BLaER1 treated with 17β-estradiol and CSF1 and Interleukin-3, amounts not matched to agents 10 nM and 100 nM (cell line): ENCODE measurements at regions not wholly inside any gene's neighbourhood (a gene's known extent, or its start where the extent isn't known, plus 50 kb on each side); places are given as distances from the start of the nearest gene placed in this dataset.

Experiments used
- H3K27ac ChIP-seq, 11 experiments: shearing (Covaris generic); formaldehyde crosslinking; 2 replicates each; pipeline ENCODE4 v1.8.1; 2022
- H3K27me3 ChIP-seq, 11 experiments: shearing (Covaris generic); formaldehyde crosslinking; 2 replicates each; pipeline ENCODE4 v1.8.1; 2022
- H3K36me3 ChIP-seq, 11 experiments: shearing (Covaris generic); formaldehyde crosslinking; 2 replicates each; pipeline ENCODE4 v1.8.1; 2022
- H3K4me1 ChIP-seq, 10 experiments: shearing (Covaris generic); formaldehyde crosslinking; 2 replicates each; pipeline ENCODE4 v1.8.1; 2022
- H3K4me2 ChIP-seq, 11 experiments: shearing (Covaris generic); formaldehyde crosslinking; 2 replicates each; pipeline ENCODE4 v1.8.1; 2022
- H3K4me3 ChIP-seq, 10 experiments: shearing (Covaris generic); formaldehyde crosslinking; 2 replicates each; pipeline ENCODE4 v1.8.1; 2022
- H3K9ac ChIP-seq, 11 experiments: shearing (Covaris generic); formaldehyde crosslinking; 2 replicates each; pipeline ENCODE4 v1.8.1; 2022
- H3K9me3 ChIP-seq, 11 experiments: shearing (Covaris generic); formaldehyde crosslinking; replicated peaks in 1 of 11; 2 replicates each; pipeline ENCODE4 v1.8.1; 2022
- H4K20me1 ChIP-seq, 11 experiments: shearing (Covaris generic); formaldehyde crosslinking; 2 replicates each; pipeline ENCODE4 v1.8.1; 2022
- Cebpa-rat ChIP-seq, 11 experiments: shearing (Covaris generic); IDR thresholded peaks; 2 replicates each; pipeline ENCODE4 v1.8.1; 2022

GRCh38 chr10:89114846-89115625 lies 92.1 kb downstream of the CH25H start:
- no peak for TF ChIP-seq Cebpa-rat (IDR thresholded peaks at IDR 0.05)
- H3K4me3 ChIP-seq = no peak overlapping the region
- H3K27ac ChIP-seq = peak overlapping the region in 2 of 11 experiments; percentile 64 to 66; a peak in 2 of 22 replicates
- peaks cover 0 to 19% (median 5%) of the 10 kb centered on the region in 11 experiments; a peak in 8 of 22 replicates for H3K9me3 ChIP-seq
- no peaks in the 10 kb centered on the region for H3K27me3 ChIP-seq
- H3K4me1 ChIP-seq = peaks cover 0 to 56% (median 4%) of the 10 kb centered on the region in 10 experiments; a peak in 8 of 20 replicates
- H3K9ac ChIP-seq = no peak overlapping the region
- no peaks in the 10 kb centered on the region for H4K20me1 ChIP-seq
- H3K4me2 ChIP-seq = peak overlapping the region in 2 of 11 experiments; percentile 64 to 69; a peak in 2 of 22 replicates
- H3K36me3 ChIP-seq = no peaks in the 10 kb centered on the region

GRCh38 chr10:89102735-89103134 lies 104.4 kb downstream of the CH25H start:
- peaks cover 0 to 12% (median 0%) of the 10 kb centered on the region in 10 experiments; a peak in 4 of 20 replicates for H3K4me1 ChIP-seq
- H3K4me2 ChIP-seq = peak overlapping the region in 2 of 11 experiments; percentile 30 to 38; a peak in 4 of 22 replicates
- H3K4me3 ChIP-seq = no peak overlapping the region
- H3K36me3 ChIP-seq = no peaks in the 10 kb centered on the region
- H4K20me1 ChIP-seq = no peaks in the 10 kb centered on the region
- H3K27ac ChIP-seq = no peak overlapping the region
- no peak for TF ChIP-seq Cebpa-rat (IDR thresholded peaks at IDR 0.05)
- H3K27me3 ChIP-seq = no peaks in the 10 kb centered on the region
- no peak overlapping the region for H3K9ac ChIP-seq
- peaks cover 7 to 14% (median 12%) of the 10 kb centered on the region in 11 experiments; a peak in 21 of 22 replicates for H3K9me3 ChIP-seq

GRCh38 chr10:89101943-89102342 lies 105.2 kb downstream of the CH25H start:
- H3K27me3 ChIP-seq = no peaks in the 10 kb centered on the region
- no peaks in the 10 kb centered on the region for H3K36me3 ChIP-seq
- TF ChIP-seq Cebpa-rat (IDR thresholded peaks at IDR 0.05) = no peak
- peaks cover 0 to 6% (median 4%) of the 10 kb centered on the region in 11 experiments; a peak in 18 of 22 replicates for H3K9me3 ChIP-seq
- no peak overlapping the region; a peak in 1 of 22 replicates for H3K4me2 ChIP-seq
- peaks cover 0 to 12% (median 0%) of the 10 kb centered on the region in 10 experiments; a peak in 4 of 20 replicates for H3K4me1 ChIP-seq
- H3K9ac ChIP-seq = no peak overlapping the region
- H3K27ac ChIP-seq = no peak overlapping the region
- H3K4me3 ChIP-seq = no peak overlapping the region
- no peaks in the 10 kb centered on the region for H4K20me1 ChIP-seq

GRCh38 chr10:89100680-89101079 lies 106.4 kb downstream of the CH25H start:
- H3K27ac ChIP-seq = no peak overlapping the region
- peaks cover 0 to 12% (median 0%) of the 10 kb centered on the region in 10 experiments; a peak in 4 of 20 replicates for H3K4me1 ChIP-seq
- no peak overlapping the region for H3K4me2 ChIP-seq
- H3K9me3 ChIP-seq = no peaks in the 10 kb centered on the region
- H3K36me3 ChIP-seq = no peaks in the 10 kb centered on the region
- TF ChIP-seq Cebpa-rat (IDR thresholded peaks at IDR 0.05) = no peak
- H3K9ac ChIP-seq = no peak overlapping the region
- no peak overlapping the region for H3K4me3 ChIP-seq
- H3K27me3 ChIP-seq = no peaks in the 10 kb centered on the region
- no peaks in the 10 kb centered on the region for H4K20me1 ChIP-seq

GRCh38 chr10:89097226-89097625 lies 106.6 kb downstream of the FAS start:
- Histone ChIP-seq H4K20me1 (no peaks in the 10 kb centered on the region), H3K9me3 (no peaks in the 10 kb centered on the region), H3K4me1 (peaks cover 0 to 19% (median 0%) of the 10 kb centered on the region in 10 experiments; a peak in 7 of 20 replicates), H3K4me3 (no peak overlapping the region), H3K27me3 (no peaks in the 10 kb centered on the region), H3K36me3 (no peaks in the 10 kb centered on the region), H3K4me2 (no peak overlapping the region), H3K9ac (no peak overlapping the region), H3K27ac (no peak overlapping the region)
- no peak for TF ChIP-seq Cebpa-rat (IDR thresholded peaks at IDR 0.05)

GRCh38 chr10:89095701-89096391 lies 105.2 kb downstream of the FAS start:
- Histone ChIP-seq H3K4me1 (peaks cover 0 to 30% (median 11%) of the 10 kb centered on the region in 10 experiments; a peak in 13 of 20 replicates), H3K9me3 (no peaks in the 10 kb centered on the region), H3K4me3 (no peak overlapping the region), H3K27me3 (no peaks in the 10 kb centered on the region), H4K20me1 (no peaks in the 10 kb centered on the region), H3K4me2 (no peak overlapping the region), H3K9ac (no peak overlapping the region), H3K36me3 (no peaks in the 10 kb centered on the region), H3K27ac (no peak overlapping the region)
- no peak for TF ChIP-seq Cebpa-rat (IDR thresholded peaks at IDR 0.05)

GRCh38 chr10:89093728-89094127 lies 103.1 kb downstream of the FAS start:
- TF ChIP-seq Cebpa-rat (IDR thresholded peaks at IDR 0.05) = no peak
- Histone ChIP-seq H3K9me3 (no peaks in the 10 kb centered on the region), H3K27me3 (no peaks in the 10 kb centered on the region), H3K4me3 (no peak overlapping the region), H3K9ac (no peak overlapping the region), H3K27ac (no peak overlapping the region), H3K4me1 (peaks cover 0 to 49% (median 14%) of the 10 kb centered on the region in 10 experiments; a peak in 13 of 20 replicates), H3K36me3 (no peaks in the 10 kb centered on the region), H4K20me1 (no peaks in the 10 kb centered on the region), H3K4me2 (peak overlapping the region in 1 of 11 experiments; percentile 87; a peak in 3 of 22 replicates)

- H3K9me3 ChIP-seq = no peaks in the 10 kb centered on the region
- peak overlapping the region in 3 of 11 experiments; percentile 76 to 87 (median 84); a peak in 6 of 22 replicates for H3K4me2 ChIP-seq
- no peaks in the 10 kb centered on the region for H3K27me3 ChIP-seq
- H3K36me3 ChIP-seq = no peaks in the 10 kb centered on the region
- peaks cover 0 to 57% (median 14%) of the 10 kb centered on the region in 10 experiments; a peak in 13 of 20 replicates for H3K4me1 ChIP-seq
- H3K27ac ChIP-seq = peak overlapping the region in 2 of 11 experiments; percentile 36 to 64; a peak in 3 of 22 replicates
- no peak for TF ChIP-seq Cebpa-rat (IDR thresholded peaks at IDR 0.05)
- H4K20me1 ChIP-seq = no peaks in the 10 kb centered on the region
- no peak overlapping the region for H3K4me3 ChIP-seq
- H3K9ac ChIP-seq = no peak overlapping the region
Observed at GRCh38 chr10:89092981-89093380, 102.4 kb downstream of the FAS start.

GRCh38 chr10:89092439-89092838 lies 101.8 kb downstream of the FAS start:
- Histone ChIP-seq H3K36me3 (no peaks in the 10 kb centered on the region), H3K9me3 (no peaks in the 10 kb centered on the region), H3K4me2 (peak overlapping the region in 3 of 11 experiments; percentile 76 to 87 (median 84); a peak in 7 of 22 replicates), H4K20me1 (no peaks in the 10 kb centered on the region), H3K4me1 (peaks cover 0 to 62% (median 14%) of the 10 kb centered on the region in 10 experiments; a peak in 13 of 20 replicates), H3K27ac (peak overlapping the region in 2 of 11 experiments; percentile 36 to 64; a peak in 3 of 22 replicates), H3K9ac (0 out of 22 replicates have a peak overlapping the region, but pooled peaks of 1 of the 11 experiments have one; percentile 17), H3K27me3 (no peaks in the 10 kb centered on the region), H3K4me3 (no peak overlapping the region)
- TF ChIP-seq Cebpa-rat (IDR thresholded peaks at IDR 0.05) = no peak
